Activated naive CD8-positive, alpha-beta T cell treated with anti-CD3 and anti-CD28 coated beads, Interleukin-2, amount 10 ng/mL, durations not matched to agents 7 days and 5 days (primary cell): ENCODE measurements at regions not wholly inside any gene's neighbourhood (a gene's known extent, or its start where the extent isn't known, plus 50 kb on each side); places are given as distances from the start of the nearest gene placed in this dataset.

Source experiments
- ATAC-seq: fragments of 150-1000 bp; cut with Tn5 transposase; one replicate; pipeline ENCODE4 v1.10.0; 2021; ENCODE audit warnings: low read depth, moderate library complexity
- POLR2A ChIA-PET: fragments of 350-600 bp; sonication (Branson Sonifier 250); formaldehyde crosslinking; loops from one replicate; lab custom pipeline; 2021; ENCODE audit warnings: antibody characterized with exemption; lab: Charles Lee
- DNase-seq: peaks from one replicate; pipeline ENCODE4 v3.0.0; 2021
- H3K27ac Mint-ChIP-seq: one replicate; pipeline ENCODE4 v1.8.0; 2022; ENCODE audit warnings: mild to moderate bottlenecking, mixed read lengths
- H3K27me3 Mint-ChIP-seq: one replicate; pipeline ENCODE4 v1.8.0; 2022; ENCODE audit warnings: mild to moderate bottlenecking, moderate library complexity, mixed read lengths
- H3K36me3 Mint-ChIP-seq: one replicate; pipeline ENCODE4 v1.8.0; 2021; ENCODE audit warnings: mild to moderate bottlenecking, mixed read lengths
- H3K4me1 Mint-ChIP-seq: one replicate; pipeline ENCODE4 v1.8.0; 2021; ENCODE audit warnings: mixed read lengths
- H3K4me3 Mint-ChIP-seq: one replicate; pipeline ENCODE4 v1.8.0; 2022; ENCODE audit warnings: mild to moderate bottlenecking, moderate library complexity, mixed read lengths
- H3K9me3 Mint-ChIP-seq: one replicate; pipeline ENCODE4 v1.8.0; 2021; ENCODE audit warnings: mixed read lengths

DNA sequence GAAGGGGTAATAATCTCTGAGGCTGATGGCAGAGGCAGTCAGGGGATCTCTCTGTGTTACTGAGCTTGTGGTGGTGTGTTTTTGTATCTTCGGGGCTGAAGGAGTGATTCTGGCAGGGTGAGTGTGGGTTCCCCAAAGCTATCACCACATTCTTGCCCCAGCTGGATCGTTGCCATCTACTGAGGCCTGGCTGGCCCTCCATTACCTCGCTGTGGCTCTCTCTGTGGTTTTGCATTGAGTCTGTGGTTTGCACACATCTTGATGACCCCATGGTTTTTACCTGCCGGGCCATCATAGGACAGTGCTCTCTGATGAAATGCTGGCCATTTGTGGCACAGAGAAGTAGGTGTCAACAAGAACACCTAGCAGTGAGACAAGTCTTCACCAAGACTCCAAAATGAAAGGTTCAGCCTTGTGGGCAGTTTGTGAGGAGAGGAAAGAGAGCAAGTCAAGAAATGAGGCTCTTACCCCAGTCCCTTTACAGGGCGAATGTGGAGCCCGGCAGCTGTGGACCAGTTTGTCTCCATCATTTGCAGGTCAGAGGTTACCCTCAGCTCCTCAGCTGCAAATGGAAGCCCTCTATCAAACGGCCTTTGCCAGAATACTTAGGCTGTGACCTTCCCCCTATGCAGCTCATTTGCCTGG is 69.0 kb upstream of the NPAS1 start:
- Mint-ChIP-seq H3K36me3 (peaks cover 16% of the 10 kb centered on the region), H3K4me1 (peaks cover 40% of the 10 kb centered on the region), H3K27me3 (no peaks in the 10 kb centered on the region), H3K27ac (peak overlapping the region; percentile 10), H3K9me3 (no peaks in the 10 kb centered on the region), H3K4me3 (no peak overlapping the region)
- POLR2A ChIA-PET, result no interaction called here
- ATAC-seq, result no peak
- DNase-seq, result no peak

DNA sequence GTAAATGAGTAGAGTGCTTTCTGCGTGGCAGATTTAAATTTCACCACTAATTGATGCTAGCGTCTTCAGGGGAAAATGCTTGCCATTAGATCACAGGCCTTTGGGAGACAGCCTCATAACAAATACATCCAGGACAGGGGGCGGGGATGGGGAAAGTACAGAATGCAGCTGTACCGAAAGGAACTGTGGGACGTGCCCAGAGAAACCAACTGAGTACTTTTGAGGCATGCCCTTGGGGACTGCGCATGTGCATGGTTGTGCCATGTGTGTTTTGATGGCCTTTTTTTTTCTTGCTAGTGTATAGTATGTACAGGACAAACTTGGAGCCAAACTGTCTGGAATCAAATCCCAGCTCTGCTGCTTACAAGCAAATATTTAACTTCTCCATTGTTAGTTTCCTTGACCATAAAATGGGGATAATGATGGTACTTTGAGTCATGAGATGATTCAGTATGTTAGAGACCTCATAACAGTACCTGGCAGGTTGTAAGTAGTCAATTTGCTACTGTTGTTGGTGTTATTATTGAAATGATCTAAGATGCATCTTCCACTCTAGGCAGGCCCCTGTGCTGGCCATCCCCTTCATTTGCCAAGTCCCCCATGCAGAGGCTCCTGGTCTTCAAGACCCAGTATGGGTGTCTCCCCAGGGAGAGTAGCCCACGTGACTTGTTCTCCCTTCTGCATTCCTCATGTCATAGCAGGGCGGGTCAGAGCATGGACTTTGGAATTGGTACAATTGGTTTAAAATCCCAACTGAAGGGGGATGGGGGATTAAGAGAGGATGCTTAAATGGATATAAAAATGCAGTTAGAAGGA is 68.3 kb upstream of the NPAS1 start:
- peaks cover 16% of the 10 kb centered on the region for H3K36me3 Mint-ChIP-seq

DNA sequence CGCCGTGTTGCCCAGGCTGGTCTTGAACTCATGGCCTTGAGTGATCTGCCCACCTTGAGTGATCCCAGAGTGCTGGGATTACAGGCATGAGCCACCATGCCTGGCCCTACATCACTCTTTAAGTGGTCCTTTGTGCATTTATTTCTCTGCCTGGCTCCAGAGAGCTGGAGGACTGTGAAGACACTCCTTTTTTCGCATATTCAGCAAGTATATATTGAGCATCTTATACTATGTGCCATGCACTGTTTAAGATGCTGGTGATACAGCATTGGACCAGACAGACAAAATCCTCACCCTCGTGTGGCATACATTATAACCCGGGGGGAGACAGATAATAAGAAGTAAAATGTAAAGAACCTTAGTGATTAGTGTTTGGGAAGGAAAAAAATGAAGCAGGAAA is 66.8 kb upstream of the NPAS1 start:
- no peaks in the 10 kb centered on the region for H3K27me3 Mint-ChIP-seq
- H3K4me1 Mint-ChIP-seq, result peaks cover 50% of the 10 kb centered on the region
- DNase-seq, result no peak
- POLR2A ChIA-PET, result no interaction called here
- no peak overlapping the region for H3K27ac Mint-ChIP-seq
- no peak overlapping the region for H3K4me3 Mint-ChIP-seq
- peaks cover 16% of the 10 kb centered on the region for H3K36me3 Mint-ChIP-seq
- no peak for ATAC-seq
- H3K9me3 Mint-ChIP-seq, result no peaks in the 10 kb centered on the region

More for the DNA sequence above, 68.3 kb upstream of the NPAS1 start:
- H3K9me3 Mint-ChIP-seq, result no peaks in the 10 kb centered on the region
- no peak overlapping the region for H3K4me3 Mint-ChIP-seq
- H3K4me1 Mint-ChIP-seq, result peaks cover 45% of the 10 kb centered on the region
- no peak for ATAC-seq
- no peak for DNase-seq
- H3K27me3 Mint-ChIP-seq, result no peaks in the 10 kb centered on the region
- POLR2A ChIA-PET, result no interaction called here
- no peak overlapping the region for H3K27ac Mint-ChIP-seq

DNA sequence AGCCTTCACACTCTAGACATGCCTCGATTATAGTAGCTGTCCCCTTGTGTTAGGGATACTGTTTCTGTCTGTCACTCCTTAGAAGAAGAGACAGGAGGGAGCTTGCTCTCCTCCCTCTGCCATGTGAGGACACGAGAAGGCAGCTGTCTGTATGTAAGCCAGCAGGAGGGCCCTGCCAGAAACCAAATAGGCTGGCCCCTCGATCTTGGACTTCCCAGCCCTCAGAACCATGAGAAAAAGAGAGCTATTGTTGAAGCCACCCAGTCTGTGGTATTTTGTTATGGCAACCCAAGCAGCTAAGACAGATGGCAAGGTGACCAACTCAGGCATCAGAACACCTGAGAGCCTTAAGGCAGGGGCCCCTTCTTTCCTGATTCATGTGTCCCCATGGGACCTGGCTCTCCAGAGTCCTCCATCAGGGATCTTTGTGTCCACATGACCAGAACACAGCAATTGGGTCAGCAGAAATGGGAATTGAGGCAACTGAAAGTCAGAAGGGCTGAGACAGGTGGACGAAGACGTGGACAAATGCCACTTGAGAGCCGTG is 65.6 kb upstream of the NPAS1 start:
- Mint-ChIP-seq H3K9me3 (no peaks in the 10 kb centered on the region), H3K36me3 (peaks cover 16% of the 10 kb centered on the region), H3K27me3 (no peaks in the 10 kb centered on the region), H3K4me1 (peaks cover 53% of the 10 kb centered on the region), H3K27ac (peak overlapping the region; percentile 87), H3K4me3 (peak overlapping the region; percentile 83)
- POLR2A ChIA-PET, result interaction anchor here (1.2 kb wide), 1 partner anchor 18 kb away, joined by 3 read pairs; no protein-coding TSS in a partner anchor
- ATAC-seq, result no peak
- no peak for DNase-seq

DNA sequence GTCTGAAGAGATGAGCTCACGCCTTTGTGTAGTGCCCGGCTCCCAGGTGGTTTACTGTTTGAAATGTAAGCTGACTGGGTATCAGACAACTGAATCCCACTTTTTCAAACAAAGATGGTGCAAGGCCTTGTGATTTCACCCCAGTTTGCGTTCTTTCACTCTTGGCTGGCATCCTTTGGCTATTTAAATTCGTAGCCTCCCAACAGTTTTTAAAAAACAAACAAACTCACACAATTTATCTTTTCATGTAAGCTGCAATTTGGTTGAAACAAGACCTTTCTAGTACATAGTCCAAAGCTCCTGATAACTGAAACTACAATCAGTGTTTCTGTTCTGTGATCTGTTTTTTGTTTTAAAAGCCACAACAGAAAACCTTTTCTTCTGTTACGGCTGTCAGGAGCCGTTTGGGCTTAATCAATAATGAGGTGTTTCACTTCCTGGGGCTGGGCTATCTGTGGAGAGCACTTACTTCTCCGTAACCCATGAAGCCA is 65.1 kb upstream of the NPAS1 start:
- POLR2A ChIA-PET, result interaction anchor here (0.7 to 1.4 kb wide), 4 partner anchors 10 to 80 kb away, joined by 3 read pairs; no protein-coding TSS in a partner anchor
- H3K4me3 Mint-ChIP-seq, result peak overlapping the region; percentile 83
- peaks cover 53% of the 10 kb centered on the region for H3K4me1 Mint-ChIP-seq
- no peaks in the 10 kb centered on the region for H3K9me3 Mint-ChIP-seq
- no peak for DNase-seq
- H3K36me3 Mint-ChIP-seq, result peaks cover 14% of the 10 kb centered on the region
- ATAC-seq, result peak; percentile 25
- H3K27ac Mint-ChIP-seq, result peak overlapping the region; percentile 91
- H3K27me3 Mint-ChIP-seq, result no peaks in the 10 kb centered on the region

DNA sequence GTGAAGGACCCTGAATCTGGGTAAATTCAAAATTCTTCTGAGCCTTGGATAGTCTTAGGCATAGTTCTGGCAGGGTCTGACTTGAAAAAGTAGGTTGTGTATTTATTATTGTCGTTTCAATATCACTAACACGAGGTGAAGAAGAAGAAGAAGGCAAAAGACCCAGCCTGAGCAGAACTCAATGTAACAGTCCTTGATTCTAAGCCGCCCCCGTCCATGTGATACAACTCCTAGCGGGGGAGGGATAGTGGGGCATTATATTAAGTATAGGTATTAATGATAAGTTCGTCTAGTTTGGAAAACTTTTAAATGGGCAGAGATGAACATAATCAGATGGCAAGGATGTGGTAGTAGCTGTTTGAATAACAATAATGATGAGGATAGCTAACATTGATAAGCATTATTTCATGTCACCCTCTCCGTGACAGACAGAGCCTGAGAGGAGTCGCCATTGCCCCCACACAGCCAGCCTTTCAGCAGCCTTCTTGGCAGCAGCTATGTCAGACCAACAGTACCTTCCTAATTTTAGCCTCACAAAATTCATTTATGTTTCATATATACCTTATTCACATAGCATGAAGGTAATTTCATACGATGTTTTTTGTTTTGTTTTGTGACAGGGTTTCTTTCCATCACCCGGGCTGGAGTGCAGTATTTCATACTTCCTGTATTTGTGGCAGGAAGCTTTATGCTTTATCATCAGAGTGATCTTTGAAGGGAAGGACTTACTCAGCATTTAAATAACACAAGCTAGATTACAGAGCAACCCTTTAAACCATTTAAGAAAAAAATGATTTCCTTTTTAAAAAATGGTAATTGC is 64.4 kb upstream of the NPAS1 start:
- ATAC-seq, result peak; percentile 78
- peaks cover 51% of the 10 kb centered on the region for H3K4me1 Mint-ChIP-seq
- peak overlapping the region; percentile 83 for H3K4me3 Mint-ChIP-seq
- peaks cover 13% of the 10 kb centered on the region for H3K36me3 Mint-ChIP-seq
- POLR2A ChIA-PET, result interaction anchor here (0.5 to 1.4 kb wide), 7 partner anchors 10 to 80 kb away, joined by 3 read pairs; no protein-coding TSS in a partner anchor
- peak overlapping the region; percentile 91 for H3K27ac Mint-ChIP-seq
- no peaks in the 10 kb centered on the region for H3K9me3 Mint-ChIP-seq
- no peaks in the 10 kb centered on the region for H3K27me3 Mint-ChIP-seq
- no peak for DNase-seq

DNA sequence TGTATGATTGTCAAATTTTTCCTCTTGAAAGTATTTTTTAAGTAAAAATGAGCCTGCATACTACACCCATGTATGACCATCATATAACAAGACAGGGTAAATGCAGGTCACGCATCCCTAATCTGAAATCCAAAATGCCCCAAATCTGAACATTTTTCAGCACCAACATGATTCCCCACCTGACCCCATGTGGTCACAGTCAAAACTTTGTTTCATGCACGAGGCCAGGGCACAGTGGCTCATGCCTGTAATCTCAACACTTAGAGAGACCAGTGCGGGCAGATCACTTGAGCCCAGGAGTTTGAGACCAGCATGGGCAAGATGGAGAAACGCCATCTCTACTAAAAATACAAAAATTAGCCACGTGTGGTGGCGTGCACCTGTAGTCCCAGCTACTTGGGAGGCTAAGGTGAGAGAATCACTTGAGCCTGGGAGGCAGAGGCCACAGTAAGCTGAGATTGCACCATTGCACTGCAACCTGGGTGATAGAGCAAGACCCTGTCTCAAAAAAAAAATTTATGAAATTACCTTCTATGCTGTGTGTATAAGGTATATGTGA is 63.7 kb upstream of the NPAS1 start:
- Mint-ChIP-seq H3K4me3 (peak overlapping the region; percentile 83), H3K27me3 (no peaks in the 10 kb centered on the region), H3K36me3 (peaks cover 10% of the 10 kb centered on the region), H3K4me1 (peaks cover 45% of the 10 kb centered on the region), H3K27ac (peak overlapping the region; percentile 91), H3K9me3 (no peaks in the 10 kb centered on the region)
- DNase-seq (no peak), ATAC-seq (peak; percentile 18)
- POLR2A ChIA-PET, result interaction anchor here (0.5 to 1.4 kb wide), 6 partner anchors 11 to 1035 kb away, joined by 3 to 4 read pairs (median 3); no protein-coding TSS in a partner anchor

DNA sequence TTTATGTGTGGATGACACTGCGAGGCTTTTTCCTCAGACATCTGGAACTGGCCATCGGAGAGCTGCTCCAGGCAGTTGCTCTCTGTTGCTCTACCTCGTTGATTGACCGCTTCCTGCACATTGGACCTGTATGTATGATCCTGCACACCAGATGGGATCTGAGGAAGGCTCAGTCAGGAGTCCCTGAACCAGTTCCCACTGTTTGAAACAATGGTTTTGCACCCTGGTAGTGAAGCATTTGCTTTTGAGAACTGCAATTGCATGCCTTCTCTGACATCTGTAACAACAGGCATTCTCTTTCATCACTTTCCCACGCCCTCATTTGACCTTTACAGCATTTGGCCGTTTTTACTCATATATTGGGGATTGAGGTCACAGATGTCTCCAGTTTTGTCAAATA is 61.1 kb upstream of the NPAS1 start:
- no peak for ATAC-seq

DNA sequence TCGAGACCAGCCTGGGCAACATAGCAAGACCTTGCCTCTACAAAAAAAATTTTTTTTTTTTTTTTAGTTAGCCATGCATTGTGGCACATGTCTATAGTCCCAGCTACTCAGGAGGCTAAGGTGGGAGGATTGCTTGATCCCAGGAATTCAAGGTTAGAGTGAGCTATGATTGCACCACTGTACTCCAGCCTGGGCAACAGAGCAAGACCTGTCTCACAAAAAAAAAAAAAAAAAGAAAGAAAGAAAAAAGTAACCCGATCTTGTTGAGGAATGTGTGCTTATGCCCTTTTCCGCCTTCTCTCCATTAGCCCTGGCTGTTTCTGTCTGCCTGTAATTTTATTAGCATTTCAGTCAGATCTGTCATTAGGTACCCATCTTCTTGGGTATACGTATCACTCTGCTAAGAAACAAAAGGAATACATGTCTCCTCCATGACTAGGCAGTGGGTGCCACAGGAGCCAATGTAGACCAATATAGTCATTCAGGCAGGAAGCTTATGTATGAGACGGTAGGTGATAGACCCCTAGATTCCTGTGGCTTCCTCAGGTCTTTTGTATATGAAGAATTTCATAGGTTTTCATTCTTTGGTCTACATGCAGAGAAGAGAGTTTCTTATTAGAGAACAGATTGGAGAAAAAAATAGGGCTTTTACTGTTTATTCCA is 59.6 kb upstream of the NPAS1 start:
- no peak overlapping the region for H3K27ac Mint-ChIP-seq
- peaks cover 10% of the 10 kb centered on the region for H3K36me3 Mint-ChIP-seq
- ATAC-seq (no peak), DNase-seq (no peak)
- POLR2A ChIA-PET, result interaction anchor here (0.6 to 0.7 kb wide), 3 partner anchors 20 to 420 kb away, joined by 3 to 4 read pairs (median 3); no protein-coding TSS in a partner anchor
- peaks cover 29% of the 10 kb centered on the region for H3K4me1 Mint-ChIP-seq
- no peak overlapping the region for H3K4me3 Mint-ChIP-seq
- H3K27me3 Mint-ChIP-seq, result no peaks in the 10 kb centered on the region
- H3K9me3 Mint-ChIP-seq, result no peaks in the 10 kb centered on the region

More for the DNA sequence above, 61.1 kb upstream of the NPAS1 start:
- no peak for DNase-seq
- peaks cover 13% of the 10 kb centered on the region for H3K36me3 Mint-ChIP-seq
- no peaks in the 10 kb centered on the region for H3K9me3 Mint-ChIP-seq
- no peaks in the 10 kb centered on the region for H3K27me3 Mint-ChIP-seq
- POLR2A ChIA-PET, result interaction anchor here (0.7 kb wide), 1 partner anchor 32 kb away, joined by 3 read pairs; no protein-coding TSS in a partner anchor
- H3K4me1 Mint-ChIP-seq, result peaks cover 42% of the 10 kb centered on the region
- H3K4me3 Mint-ChIP-seq, result no peak overlapping the region
- no peak overlapping the region for H3K27ac Mint-ChIP-seq

DNA sequence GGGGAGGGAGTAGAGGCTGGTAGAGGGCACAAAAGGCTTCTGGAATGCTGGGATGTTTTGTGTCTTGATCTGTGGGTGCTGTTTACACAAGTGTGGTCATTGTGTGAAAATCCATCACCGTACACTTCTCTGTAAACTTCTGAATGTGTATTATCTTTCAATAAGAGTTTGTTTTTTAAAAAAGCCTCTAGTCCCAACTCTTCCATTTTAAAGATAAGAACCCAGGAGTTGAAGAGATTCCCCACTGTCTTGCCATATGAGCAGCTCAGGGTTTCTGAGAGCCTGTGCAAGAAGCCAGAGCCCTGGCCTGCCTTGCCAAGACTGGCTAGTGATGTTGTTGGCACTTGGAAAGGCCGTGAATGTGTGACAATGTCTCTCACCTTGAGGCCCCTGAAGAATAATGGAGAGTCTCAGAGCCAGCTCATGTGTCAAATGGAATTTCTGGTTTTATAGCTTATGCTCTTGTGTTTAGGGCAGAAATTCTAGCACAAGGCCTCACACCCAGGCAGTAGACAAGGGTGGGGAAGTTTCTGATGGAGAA is 57.5 kb upstream of the NPAS1 start:
- no peaks in the 10 kb centered on the region for H3K27me3 Mint-ChIP-seq

DNA sequence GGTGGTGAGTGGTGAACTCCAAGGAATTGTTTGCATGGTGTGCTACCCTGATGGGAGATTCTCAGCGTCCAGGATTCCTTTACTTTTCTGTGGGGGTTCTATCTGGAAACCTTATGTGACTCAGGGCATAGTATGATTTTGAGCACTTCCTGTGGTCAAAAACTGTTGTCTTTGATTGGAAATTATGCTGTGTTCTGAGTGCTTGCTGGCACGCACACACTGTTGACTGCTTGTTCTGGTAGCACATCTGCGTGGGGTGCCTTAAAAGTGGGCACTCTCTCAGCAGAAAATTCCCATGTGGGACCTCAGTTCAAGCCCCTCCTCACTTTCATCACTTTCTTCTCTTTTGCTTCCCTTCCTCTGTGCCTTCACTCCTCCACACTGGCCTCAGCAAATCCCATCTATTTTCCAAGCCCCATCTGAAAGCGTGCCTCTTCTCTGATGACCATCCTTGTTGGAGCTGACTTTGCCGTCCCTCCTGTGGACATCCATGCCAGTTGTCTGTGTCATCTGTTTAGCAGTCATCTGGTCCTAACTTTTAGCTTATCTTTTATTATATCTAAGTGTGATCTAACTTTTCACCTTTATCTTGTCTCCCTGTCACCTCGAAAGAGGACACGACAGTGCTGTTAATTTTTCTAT is 56.4 kb upstream of the NPAS1 start:
- peak overlapping the region; percentile 61 for H3K4me3 Mint-ChIP-seq
- peak overlapping the region; percentile 47 for H3K27ac Mint-ChIP-seq
- POLR2A ChIA-PET, result no interaction called here
- peaks cover 19% of the 10 kb centered on the region for H3K36me3 Mint-ChIP-seq
- H3K9me3 Mint-ChIP-seq, result no peaks in the 10 kb centered on the region
- H3K4me1 Mint-ChIP-seq, result peaks cover 28% of the 10 kb centered on the region
- no peak for DNase-seq
- H3K27me3 Mint-ChIP-seq, result no peaks in the 10 kb centered on the region
- no peak for ATAC-seq

More for the DNA sequence above, 57.5 kb upstream of the NPAS1 start:
- DNase-seq (no peak), ATAC-seq (no peak)
- H3K4me3 Mint-ChIP-seq, result no peak overlapping the region
- POLR2A ChIA-PET, result no interaction called here
- H3K9me3 Mint-ChIP-seq, result no peaks in the 10 kb centered on the region
- no peak overlapping the region for H3K27ac Mint-ChIP-seq
- peaks cover 15% of the 10 kb centered on the region for H3K36me3 Mint-ChIP-seq
- peaks cover 20% of the 10 kb centered on the region for H3K4me1 Mint-ChIP-seq
